ENCODE measurements at regions not wholly inside any gene's neighbourhood (a gene's known extent, or its start where the extent isn't known, plus 50 kb on each side); places are given as distances from the start of the nearest gene placed in this dataset.
"Not testable (repeated sequence)": the region's sequence is repeated elsewhere in the genome, so short reads cannot be mapped to it uniquely, and the experiment has no call there.

- dilution Hi-C loops (cut with MboI; ENCODE audit: extremely low pct_ligation_motif_present, low sequenced_read_pairs) = no loop called here
- DNase-seq (ENCODE audit: low read depth, low spot score) (no peak), FAIRE-seq (no peak)
- intact Hi-C loops (cut with micrococcal nuclease) = no loop called here
- Histone ChIP-seq H3K4me1 (ENCODE audit: control insufficient read depth, extremely low read depth, insufficient read depth, low read length) (no peaks in the 10 kb centered on the region), H3K27me3 (ENCODE audit: control insufficient read depth in 2 of 2, insufficient read depth in 2 of 2, low read length in 2 of 2) (no peaks in the 10 kb centered on the region), H3K9me3 (replicated peaks; ENCODE audit: control insufficient read depth, insufficient read depth, low read length) (peaks cover 2% of the 10 kb centered on the region), H3K79me2 (ENCODE audit: control insufficient read depth, insufficient read depth, low read length) (no peaks in the 10 kb centered on the region), H3K9me1 (replicated peaks; ENCODE audit: control insufficient read depth, extremely low read depth, insufficient read depth, low read length) (no peaks in the 10 kb centered on the region), H3K27ac (ENCODE audit: insufficient read depth, low read depth, low read length) (no peak overlapping the region), H3K4me3 (replicated peaks in 1 of 3; ENCODE audit: insufficient read depth in 1 of 3, low read depth in 1 of 3, low read length in 3 of 3) (no peak overlapping the region), H3K4me2 (ENCODE audit: insufficient read depth, low read length) (no peak overlapping the region), H2AFZ (ENCODE audit: low read depth, low read length) (no peak overlapping the region), H4K20me1 (replicated peaks; ENCODE audit: control insufficient read depth, extremely low read depth, insufficient read depth, low read length) (no peaks in the 10 kb centered on the region), H3K36me3 (ENCODE audit: control insufficient read depth in 2 of 2, extremely low read depth in 1 of 2, insufficient read depth in 2 of 2, low read length in 2 of 2) (no peaks in the 10 kb centered on the region), H3K9ac (replicated peaks; ENCODE audit: extremely low read depth, insufficient read depth, low read length) (no peak overlapping the region)
- ChIA-PET CTCF (no interaction called here), POLR2A (no interaction called here)
- TF ChIP-seq POLR2A (IDR thresholded peaks at IDR 0.05; ENCODE audit: low read depth, low read length) = no peak
- TF ChIP-seq MYC (IDR thresholded peaks at IDR 0.05; ENCODE audit: low read depth, low read length) = no peak
- TF ChIP-seq EZH2 (IDR thresholded peaks at IDR 0.05; ENCODE audit: borderline replicate concordance, low read depth, low read length, severe bottlenecking) = no peak
- no peak for TF ChIP-seq GATA2 (IDR thresholded peaks at IDR 0.05; ENCODE audit: insufficient read depth, insufficient read length, low read depth, low read length)
- no TSS peak for BruUV-seq (replicated peaks)
Measured at GRCh38 chr10:18906636-18907035, 142.0 kb upstream of the MALRD1 start.

- H3K79me2 ChIP-seq (ENCODE audit: control insufficient read depth, insufficient read depth, low read length); POLR2A ChIA-PET; dilution Hi-C loops (cut with MboI; ENCODE audit: extremely low pct_ligation_motif_present, low sequenced_read_pairs); BruUV-seq (replicated peaks); DNase-seq (ENCODE audit: low read depth, low spot score); H3K27ac ChIP-seq (ENCODE audit: insufficient read depth, low read depth, low read length); H3K36me3 ChIP-seq (ENCODE audit: control insufficient read depth in 2 of 2, extremely low read depth in 1 of 2, insufficient read depth in 2 of 2, low read length in 2 of 2); FAIRE-seq; H3K4me1 ChIP-seq (ENCODE audit: control insufficient read depth, extremely low read depth, insufficient read depth, low read length); H4K20me1 ChIP-seq (replicated peaks; ENCODE audit: control insufficient read depth, extremely low read depth, insufficient read depth, low read length); H3K9ac ChIP-seq (replicated peaks; ENCODE audit: extremely low read depth, insufficient read depth, low read length); H3K27me3 ChIP-seq (ENCODE audit: control insufficient read depth in 2 of 2, insufficient read depth in 2 of 2, low read length in 2 of 2); H2AFZ ChIP-seq (ENCODE audit: low read depth, low read length); H3K4me2 ChIP-seq (ENCODE audit: insufficient read depth, low read length); CTCF ChIA-PET; H3K9me1 ChIP-seq (replicated peaks; ENCODE audit: control insufficient read depth, extremely low read depth, insufficient read depth, low read length); H3K9me3 ChIP-seq (replicated peaks; ENCODE audit: control insufficient read depth, insufficient read depth, low read length); H3K4me3 ChIP-seq (replicated peaks in 1 of 3; ENCODE audit: insufficient read depth in 1 of 3, low read depth in 1 of 3, low read length in 3 of 3); intact Hi-C loops (cut with micrococcal nuclease): not testable (repeated sequence)
Measured at GRCh38 chr10:18917431-18917830, 131.2 kb upstream of the MALRD1 start.
